Spinal cord (tissue), 9 donors: ENCODE measurements at regions not wholly inside any gene's neighbourhood (a gene's known extent, or its start where the extent isn't known, plus 50 kb on each side); places are given as distances from the start of the nearest gene placed in this dataset.

Experiments used
- DNase-seq, 6 donors: peaks; one replicate each; pipeline versions ENCODE4 v3.0.0 to v3.0.0-alpha.2; 2013 to 2015; ENCODE audit warnings: low spot score in 6 of 6, low read depth in 4 of 6
- H3K27ac ChIP-seq: one replicate; pipeline ENCODE4 v1.5.1; 2013; ENCODE audit warnings: low read depth, low read length, control low read depth
- H3K27me3 ChIP-seq: one replicate; pipeline ENCODE4 v1.6.1; 2013; ENCODE audit warnings: low read length; ENCODE audit not compliant: control insufficient read depth, insufficient read depth
- H3K36me3 ChIP-seq: one replicate; pipeline ENCODE4 v1.6.1; 2013; ENCODE audit warnings: low read length; ENCODE audit not compliant: control insufficient read depth, insufficient read depth
- H3K4me1 ChIP-seq: one replicate; pipeline ENCODE4 v1.6.1; 2013; ENCODE audit warnings: low read length; ENCODE audit not compliant: control insufficient read depth, insufficient read depth
- H3K4me3 ChIP-seq: one replicate; pipeline ENCODE4 v1.5.1; 2013; ENCODE audit warnings: low read depth, low read length, control low read depth
- H3K9me3 ChIP-seq: one replicate; pipeline ENCODE4 v1.6.1; 2013; ENCODE audit warnings: low read length; ENCODE audit not compliant: control insufficient read depth, insufficient read depth
- WGBS: methylation state at CpG from one replicate; pipeline ENCODE4 v1.1.5; 2013; ENCODE audit warnings: missing lambda C conversion rate; ENCODE audit not compliant: insufficient coverage; 5-methylcytosine and 5-hydroxymethylcytosine counted together
- donor health status: healthy.

GRCh38 chr4:43843501-43843900 lies 605.1 kb downstream of the KCTD8 start:
- Histone ChIP-seq H3K9me3 (no peaks in the 10 kb centered on the region), H3K4me3 (no peak overlapping the region), H3K36me3 (no peaks in the 10 kb centered on the region), H3K4me1 (no peaks in the 10 kb centered on the region), H3K27me3 (no peaks in the 10 kb centered on the region), H3K27ac (no peak overlapping the region)
- WGBS = no CpG with 5 or more reads among the region's 1 CpG
- DNase-seq = peak in 1 of 6 donors; percentile 41

GRCh38 chr4:43846111-43846587 lies 602.5 kb downstream of the KCTD8 start:
- WGBS = 97% methylated on average over 22 of the region's 22 CpGs
- H3K36me3 ChIP-seq = no peaks in the 10 kb centered on the region
- H3K27ac ChIP-seq = no peak overlapping the region
- H3K4me1 ChIP-seq = no peaks in the 10 kb centered on the region
- H3K27me3 ChIP-seq = no peaks in the 10 kb centered on the region
- H3K9me3 ChIP-seq = no peaks in the 10 kb centered on the region
- no peak for DNase-seq
- no peak overlapping the region for H3K4me3 ChIP-seq

- DNase-seq = peak in 1 of 6 donors; percentile 61
- 80% methylated on average over 1 of the region's 7 CpGs for WGBS
- Histone ChIP-seq H3K4me3 (no peak overlapping the region), H3K4me1 (no peaks in the 10 kb centered on the region), H3K36me3 (no peaks in the 10 kb centered on the region), H3K27ac (no peak overlapping the region), H3K9me3 (no peaks in the 10 kb centered on the region), H3K27me3 (no peaks in the 10 kb centered on the region)
Observed at GRCh38 chr4:43853565-43854264, 594.9 kb downstream of the KCTD8 start.

GRCh38 chr4:43855283-43855682 lies 593.3 kb downstream of the KCTD8 start:
- Histone ChIP-seq H3K36me3 (no peaks in the 10 kb centered on the region), H3K4me1 (no peaks in the 10 kb centered on the region), H3K9me3 (no peaks in the 10 kb centered on the region), H3K4me3 (no peak overlapping the region), H3K27ac (no peak overlapping the region), H3K27me3 (no peaks in the 10 kb centered on the region)
- DNase-seq = no peak
- 67% methylated on average over 1 of the region's 2 CpGs for WGBS

- Histone ChIP-seq H3K4me1 (no peaks in the 10 kb centered on the region), H3K9me3 (no peaks in the 10 kb centered on the region), H3K4me3 (no peak overlapping the region), H3K27me3 (no peaks in the 10 kb centered on the region), H3K27ac (no peak overlapping the region), H3K36me3 (no peaks in the 10 kb centered on the region)
- 74% methylated on average over 2 of the region's 5 CpGs for WGBS
- DNase-seq = no peak
Observed at GRCh38 chr4:43864616-43865146, 583.9 kb downstream of the KCTD8 start.

GRCh38 chr4:43867908-43868307 lies 580.7 kb downstream of the KCTD8 start:
- H3K9me3 ChIP-seq = no peaks in the 10 kb centered on the region
- no peaks in the 10 kb centered on the region for H3K36me3 ChIP-seq
- no peak overlapping the region for H3K27ac ChIP-seq
- no peaks in the 10 kb centered on the region for H3K4me1 ChIP-seq
- 66% methylated on average over 2 of the region's 2 CpGs for WGBS
- no peak for DNase-seq
- H3K27me3 ChIP-seq = no peaks in the 10 kb centered on the region
- no peak overlapping the region for H3K4me3 ChIP-seq

GRCh38 chr4:43875655-43876054 lies 573.0 kb downstream of the KCTD8 start:
- H3K36me3 ChIP-seq = no peaks in the 10 kb centered on the region
- 78% methylated on average over 1 of the region's 4 CpGs for WGBS
- H3K4me1 ChIP-seq = no peaks in the 10 kb centered on the region
- H3K27me3 ChIP-seq = no peaks in the 10 kb centered on the region
- peaks cover 2% of the 10 kb centered on the region for H3K9me3 ChIP-seq
- H3K4me3 ChIP-seq = no peak overlapping the region
- DNase-seq = no peak
- H3K27ac ChIP-seq = no peak overlapping the region

- Histone ChIP-seq H3K9me3 (no peaks in the 10 kb centered on the region), H3K36me3 (no peaks in the 10 kb centered on the region), H3K27ac (no peak overlapping the region), H3K4me3 (no peak overlapping the region), H3K4me1 (no peaks in the 10 kb centered on the region), H3K27me3 (no peaks in the 10 kb centered on the region)
- DNase-seq = no peak
- no CpG with 5 or more reads among the region's 1 CpG for WGBS
Observed at GRCh38 chr4:43882470-43882869, 566.1 kb downstream of the KCTD8 start.

GRCh38 chr4:43886196-43886595 lies 562.4 kb downstream of the KCTD8 start:
- H3K9me3 ChIP-seq = no peaks in the 10 kb centered on the region
- no peaks in the 10 kb centered on the region for H3K27me3 ChIP-seq
- WGBS = 100% methylated on average over 1 of the region's 3 CpGs
- H3K4me3 ChIP-seq = no peak overlapping the region
- no peak overlapping the region for H3K27ac ChIP-seq
- H3K36me3 ChIP-seq = no peaks in the 10 kb centered on the region
- H3K4me1 ChIP-seq = no peaks in the 10 kb centered on the region
- DNase-seq = no peak

- H3K4me3 ChIP-seq = no peak overlapping the region
- no peak for DNase-seq
- H3K27me3 ChIP-seq = no peaks in the 10 kb centered on the region
- 96% methylated on average over 15 of the region's 15 CpGs for WGBS
- H3K9me3 ChIP-seq = no peaks in the 10 kb centered on the region
- H3K36me3 ChIP-seq = no peaks in the 10 kb centered on the region
- no peaks in the 10 kb centered on the region for H3K4me1 ChIP-seq
- no peak overlapping the region for H3K27ac ChIP-seq
Observed at GRCh38 chr4:43898836-43899235, 549.8 kb downstream of the KCTD8 start.
